ENCODE measurements at regions not wholly inside any gene's neighbourhood (a gene's known extent, or its start where the extent isn't known, plus 50 kb on each side); places are given as distances from the start of the nearest gene placed in this dataset.

- no peak overlapping the region for H3K4me3 ChIP-seq
- no peaks in the 10 kb centered on the region for H3K4me1 ChIP-seq
- no peaks in the 10 kb centered on the region for H3K36me3 ChIP-seq
- no peak overlapping the region for H3K27ac ChIP-seq
- WGBS, 2 donors, result 57 to 66% methylated on average over 1 of the region's 1 CpG
- no peak for TF ChIP-seq CTCF (IDR thresholded peaks at IDR 0.05)
- no peaks in the 10 kb centered on the region for H3K27me3 ChIP-seq
- intact Hi-C loops (cut with DNase I), result no loop called here
- H3K9me3 ChIP-seq, result peaks cover 0 to 14% (median 5%) of the 10 kb centered on the region in 11 donors
- ATAC-seq, result no peak
- no peak for DNase-seq
Observed at GRCh38 chr4:56234098-56234497, 153.2 kb downstream of the AASDH start.

GRCh38 chr4:56231410-56231809 lies 155.9 kb downstream of the AASDH start:
- intact Hi-C loops (cut with DNase I), result no loop called here
- TF ChIP-seq CTCF (IDR thresholded peaks at IDR 0.05), result no peak
- no peak overlapping the region for H3K4me3 ChIP-seq

GRCh38 chr4:56229947-56230346 lies 157.3 kb downstream of the AASDH start:
- Histone ChIP-seq H3K9me3 (peaks cover 0 to 17% (median 5%) of the 10 kb centered on the region in 11 donors), H3K27ac (no peak overlapping the region), H3K36me3 (no peaks in the 10 kb centered on the region), H3K4me1 (no peaks in the 10 kb centered on the region), H3K4me3 (no peak overlapping the region), H3K27me3 (no peaks in the 10 kb centered on the region)
- intact Hi-C loops (cut with DNase I), result no loop called here
- ATAC-seq (no peak), DNase-seq (no peak)
- no peak for TF ChIP-seq CTCF (IDR thresholded peaks at IDR 0.05)
- WGBS, 2 donors, result 0 to 43% methylated on average over 1 of the region's 1 CpG

More at GRCh38 chr4:56231410-56231809, 155.9 kb downstream of the AASDH start:
- Histone ChIP-seq H3K27ac (no peak overlapping the region), H3K27me3 (no peaks in the 10 kb centered on the region), H3K9me3 (peaks cover 0 to 17% (median 5%) of the 10 kb centered on the region in 11 donors), H3K4me1 (no peaks in the 10 kb centered on the region), H3K36me3 (no peaks in the 10 kb centered on the region)
- ATAC-seq, result no peak
- WGBS, 2 donors, result 76 to 85% methylated on average over 3 of the region's 3 CpGs
- no peak for DNase-seq

GRCh38 chr4:56227301-56227835 lies 159.9 kb downstream of the AASDH start:
- no peaks in the 10 kb centered on the region for H3K4me1 ChIP-seq
- no peak for TF ChIP-seq CTCF (IDR thresholded peaks at IDR 0.05)
- H3K9me3 ChIP-seq, result peaks cover 0 to 16% (median 2%) of the 10 kb centered on the region in 11 donors
- no peak overlapping the region for H3K27ac ChIP-seq
- ATAC-seq (no peak), DNase-seq (no peak)
- H3K36me3 ChIP-seq, result no peaks in the 10 kb centered on the region
- H3K27me3 ChIP-seq, result no peaks in the 10 kb centered on the region
- 80 to 94% methylated on average over 6 of the region's 6 CpGs for WGBS, 2 donors
- H3K4me3 ChIP-seq, result no peak overlapping the region
- intact Hi-C loops (cut with DNase I), result no loop called here

Data from heart right ventricle (tissue), 16 donors.